Lower leg skin (tissue), 4 donors: ENCODE measurements at regions not wholly inside any gene's neighbourhood (a gene's known extent, or its start where the extent isn't known, plus 50 kb on each side); places are given as distances from the start of the nearest gene placed in this dataset.
"Not testable (repeated sequence)": the region's sequence is repeated elsewhere in the genome, so short reads cannot be mapped to it uniquely, and the experiment has no call there.

Experiments used
- DNase-seq, 2 donors: peaks; one replicate each; pipeline ENCODE4 v3.0.0-alpha.2; 2019; ENCODE audit warnings: low spot score in 2 of 2
- H3K4me3 ChIP-seq: fragments of 200-600 bp; sonication (generic); 2 replicates; pipeline ENCODE4 v1.5.1; 2017; ENCODE audit warnings: mild to moderate bottlenecking, low read depth; ENCODE audit not compliant: poor library complexity, severe bottlenecking
- CTCF ChIP-seq, 3 donors: fragments of 450-650 bp; IDR thresholded peaks; one replicate each; pipeline ENCODE4 v1.5.1; 2016; ENCODE audit warnings: antibody characterized with exemption in 3 of 3, mild to moderate bottlenecking in 3 of 3, moderate library complexity in 2 of 3
- POLR2A ChIP-seq, 2 donors: fragments of 450-650 bp; IDR thresholded peaks; one replicate each; pipeline ENCODE4 v1.6.1; 2016 to 2017; ENCODE audit warnings: antibody characterized with exemption in 2 of 2, mild to moderate bottlenecking in 1 of 2, moderate library complexity in 1 of 2
- WGBS, 2 donors: methylation state at CpG; one replicate each; pipeline ENCODE4 v1.1.5; 2018; 5-methylcytosine and 5-hydroxymethylcytosine counted together
- intact Hi-C: fragments of 100-400 bp; cut with DNase I; formaldehyde crosslinking; loops from one replicate; pipeline ENCODE4 v1.15.0; 2023; ENCODE audit warnings: low total_unique reads

GRCh38 chr4:186846426-186846825 lies 122.8 kb upstream of the FAT1 start:
- TF ChIP-seq POLR2A (IDR thresholded peaks at IDR 0.05) (no peak), CTCF (IDR thresholded peaks at IDR 0.05) (no peak)
- 64 to 72% methylated on average over 3 of the region's 3 CpGs for WGBS, 2 donors
- no peak for DNase-seq
- H3K4me3 ChIP-seq: no peak overlapping the region
- intact Hi-C loops: no loop called here

GRCh38 chr4:186847429-186848131 lies 123.9 kb upstream of the FAT1 start:
- DNase-seq, H3K4me3 ChIP-seq, intact Hi-C loops: not testable (repeated sequence)
- WGBS, 2 donors: 72 to 78% methylated on average over 3 of the region's 3 CpGs

- H3K4me3 ChIP-seq: no peak overlapping the region
- no peak for TF ChIP-seq CTCF (IDR thresholded peaks at IDR 0.05)
- TF ChIP-seq POLR2A (IDR thresholded peaks at IDR 0.05): no peak
- no peak for DNase-seq
- intact Hi-C loops: no loop called here
Observed at GRCh38 chr4:186848437-186848836, 124.8 kb upstream of the FAT1 start.

- no peak for DNase-seq
- intact Hi-C loops: no loop called here
- TF ChIP-seq CTCF (IDR thresholded peaks at IDR 0.05) (no peak), POLR2A (IDR thresholded peaks at IDR 0.05) (no peak)
- H3K4me3 ChIP-seq: no peak overlapping the region
- WGBS, 2 donors: 56 to 70% methylated on average over 2 of the region's 2 CpGs
Observed at GRCh38 chr4:186851291-186852072, 127.8 kb upstream of the FAT1 start.

DNA sequence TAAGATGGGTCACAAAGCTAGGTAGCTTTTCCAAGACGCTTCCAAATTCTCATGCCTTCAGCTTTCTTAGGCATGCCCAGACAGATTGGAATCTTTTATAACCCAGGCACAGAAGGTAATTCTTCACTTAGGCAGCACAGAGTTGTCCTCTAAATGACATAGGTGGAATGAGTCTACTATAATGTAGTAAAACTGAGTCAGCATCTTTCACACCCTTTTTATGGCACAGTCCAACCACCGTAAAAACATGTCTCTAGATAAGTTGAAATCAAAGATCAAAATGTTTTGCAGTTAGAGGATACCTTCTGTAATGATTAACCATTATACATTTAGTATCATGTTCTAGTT lies 128.4 kb upstream of the FAT1 start:
- DNase-seq: no peak
- 57 to 59% methylated on average over 2 of the region's 2 CpGs for WGBS, 2 donors
- intact Hi-C loops: no loop called here

More for the DNA sequence above, 128.4 kb upstream of the FAT1 start:
- TF ChIP-seq POLR2A (IDR thresholded peaks at IDR 0.05) (no peak), CTCF (IDR thresholded peaks at IDR 0.05) (no peak)
- H3K4me3 ChIP-seq: no peak overlapping the region
